ENCODE measurements at regions not wholly inside any gene's neighbourhood (a gene's known extent, or its start where the extent isn't known, plus 50 kb on each side); places are given as distances from the start of the nearest gene placed in this dataset.
A peak's percentile ranks its signal among the peaks of the same experiment; 100 is the strongest.

DNA sequence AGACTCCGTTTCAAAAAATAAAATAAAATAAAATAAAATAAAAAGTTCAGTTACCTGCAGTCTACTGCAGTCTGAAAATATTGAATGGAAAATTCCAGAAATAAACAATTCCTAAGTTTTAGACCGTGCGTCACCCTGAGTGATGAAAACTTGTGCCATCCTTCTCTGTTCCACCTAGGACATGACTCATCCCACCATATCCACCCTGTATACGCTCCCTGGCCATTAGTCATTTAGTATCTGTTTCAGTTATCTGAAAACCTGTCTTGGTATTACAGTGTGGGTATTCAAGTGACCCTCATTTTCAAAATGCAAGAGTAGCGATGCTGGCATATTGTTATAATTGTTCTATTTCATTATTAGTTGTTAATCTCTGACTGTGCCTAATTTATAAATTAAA is 51.8 kb upstream of the TEX48 start:
- peak; percentile 48 for DNase-seq (ENCODE audit: low spot score)

DNA sequence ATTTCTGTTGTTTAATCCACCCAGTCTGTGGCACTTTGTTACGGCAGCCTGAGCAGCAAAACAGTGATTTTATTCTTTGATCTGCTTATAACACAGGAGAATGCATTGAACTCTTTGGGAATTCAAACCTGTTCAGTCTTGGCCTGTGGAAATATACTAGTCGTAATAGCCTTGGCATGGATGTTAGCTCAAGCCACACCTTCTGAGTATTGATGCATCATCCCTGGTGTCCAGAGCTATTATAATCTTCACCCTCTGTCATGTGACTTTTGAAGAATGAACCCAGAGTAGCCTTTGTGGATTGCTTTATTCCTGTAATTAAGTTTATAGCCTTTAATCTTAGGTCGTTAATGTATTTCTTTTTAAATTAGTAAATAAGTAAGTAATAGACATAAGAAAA is 50.8 kb upstream of the TEX48 start:
- no peak for DNase-seq (ENCODE audit: low spot score)
